Spleen (tissue), 7 donors: ENCODE measurements at regions not wholly inside any gene's neighbourhood (a gene's known extent, or its start where the extent isn't known, plus 50 kb on each side); places are given as distances from the start of the nearest gene placed in this dataset.

Experiments
- CTCF ChIP-seq, 11 experiments: fragments of 200-600 bp in 7 of 11; fragments of 450-650 bp in 4 of 11; sonication (generic) in 4 of 11; IDR thresholded peaks in 8 of 11; conservative IDR thresholded peaks in 3 of 11; 1 replicate in 7 of 11; 2 replicates in 4 of 11; pipeline versions ENCODE4 v1.4.0 to v1.8.0; 2016 to 2021; ENCODE audit warnings: antibody characterized with exemption in 11 of 11, inconsistent platforms in 4 of 11, mild to moderate bottlenecking in 1 of 11
- POLR2A ChIP-seq, 3 donors: fragments of 450-650 bp; IDR thresholded peaks; one replicate each; pipeline ENCODE4 v1.5.1; 2017; ENCODE audit warnings: antibody characterized with exemption in 3 of 3, mild to moderate bottlenecking in 1 of 3
- donor health status: DM: no; HTN: no; CAD: no; lungs with moderate emphysema.
- donor health status: DM: no; HTN: no; CAD: no.
- donor health status: DM: no; HTN: no; CAD: no.

- no peak for TF ChIP-seq POLR2A (IDR thresholded peaks at IDR 0.05)
- no peak for TF ChIP-seq CTCF (IDR thresholded peaks at IDR 0.05 in 8 of 11, conservative IDR thresholded peaks at IDR 0.05 in 3 of 11)
These were observed 421.5 kb upstream of the GNPDA2 start for GRCh38 chr4:45147866-45148265.
